ENCODE measurements at regions not wholly inside any gene's neighbourhood (a gene's known extent, or its start where the extent isn't known, plus 50 kb on each side); places are given as distances from the start of the nearest gene placed in this dataset.

GRCh38 chr6:140058863-140059262 is 684.4 kb upstream of the CITED2 start:
- H3K9ac ChIP-seq (ENCODE audit: low read length), result no peak overlapping the region
- no peak overlapping the region for H3K4me3 ChIP-seq (ENCODE audit: low read length)
- H3F3A ChIP-seq (ENCODE audit: insufficient read depth, low read length, poor library complexity, severe bottlenecking), result no peaks in the 10 kb centered on the region
- no peaks in the 10 kb centered on the region for H3K36me3 ChIP-seq (ENCODE audit: insufficient read depth, low read length)
- no peaks in the 10 kb centered on the region for H3K27me3 ChIP-seq (ENCODE audit: insufficient read depth, low read depth, low read length)
- no peaks in the 10 kb centered on the region for H3K79me2 ChIP-seq (replicated peaks; ENCODE audit: insufficient read depth, low read length)
- H4K20me1 ChIP-seq (ENCODE audit: insufficient read depth), result no peaks in the 10 kb centered on the region
- TF ChIP-seq POLR2AphosphoS5 (IDR thresholded peaks at IDR 0.05), result no peak
- no peak for TF ChIP-seq MXI1 (conservative IDR thresholded peaks at IDR 0.05; ENCODE audit: poor library complexity, severe bottlenecking)
- TF ChIP-seq EP300 (conservative IDR thresholded peaks at IDR 0.05; ENCODE audit: poor library complexity, severe bottlenecking), result no peak
- TF ChIP-seq RAD21 (conservative IDR thresholded peaks at IDR 0.05), result no peak
- TF ChIP-seq CTCF (IDR thresholded peaks at IDR 0.05; ENCODE audit: poor library complexity, severe bottlenecking), result no peak
- TF ChIP-seq SMC3 (conservative IDR thresholded peaks at IDR 0.05; ENCODE audit: poor library complexity), result no peak
- TF ChIP-seq REST (IDR thresholded peaks at IDR 0.05; ENCODE audit: borderline replicate concordance), result no peak
- no peak for TF ChIP-seq EZH2 (IDR thresholded peaks at IDR 0.05; ENCODE audit: borderline replicate concordance, insufficient read depth, low read length, poor library complexity, severe bottlenecking)
- TF ChIP-seq TAF1 (IDR thresholded peaks at IDR 0.05; ENCODE audit: low read depth), result no peak
- no peak overlapping the region for H2AFZ ChIP-seq (ENCODE audit: low read depth, low read length)
- H3K27ac ChIP-seq (ENCODE audit: low read length), result no peak overlapping the region
- H3K9me2 ChIP-seq (ENCODE audit: insufficient read depth, low read length), result no peaks in the 10 kb centered on the region
- no peaks in the 10 kb centered on the region for H3K9me3 ChIP-seq (ENCODE audit: low read length)
- H3K4me2 ChIP-seq (ENCODE audit: low read length), result no peak overlapping the region

GRCh38 chr6:140052736-140053729 is 678.6 kb upstream of the CITED2 start:
- TF ChIP-seq POLR2AphosphoS5 (IDR thresholded peaks at IDR 0.05) (no peak), MXI1 (conservative IDR thresholded peaks at IDR 0.05; ENCODE audit: poor library complexity, severe bottlenecking) (no peak), EZH2 (IDR thresholded peaks at IDR 0.05; ENCODE audit: borderline replicate concordance, insufficient read depth, low read length, poor library complexity, severe bottlenecking) (no peak), TAF1 (IDR thresholded peaks at IDR 0.05; ENCODE audit: low read depth) (no peak), EP300 (conservative IDR thresholded peaks at IDR 0.05; ENCODE audit: poor library complexity, severe bottlenecking) (no peak), CTCF (IDR thresholded peaks at IDR 0.05; ENCODE audit: poor library complexity, severe bottlenecking) (no peak), REST (IDR thresholded peaks at IDR 0.05; ENCODE audit: borderline replicate concordance) (no peak), SMC3 (conservative IDR thresholded peaks at IDR 0.05; ENCODE audit: poor library complexity) (no peak), RAD21 (conservative IDR thresholded peaks at IDR 0.05) (no peak)
- no peaks in the 10 kb centered on the region for H3K27me3 ChIP-seq (ENCODE audit: insufficient read depth, low read depth, low read length)
- no peaks in the 10 kb centered on the region for H3K9me3 ChIP-seq (ENCODE audit: low read length)
- no peak overlapping the region for H3K4me2 ChIP-seq (ENCODE audit: low read length)
- H2AFZ ChIP-seq (ENCODE audit: low read depth, low read length), result no peak overlapping the region
- no peaks in the 10 kb centered on the region for H3K9me2 ChIP-seq (ENCODE audit: insufficient read depth, low read length)
- H3K4me3 ChIP-seq (ENCODE audit: low read length), result no peak overlapping the region
- H4K20me1 ChIP-seq (ENCODE audit: insufficient read depth), result no peaks in the 10 kb centered on the region
- no peaks in the 10 kb centered on the region for H3K36me3 ChIP-seq (ENCODE audit: insufficient read depth, low read length)
- H3K27ac ChIP-seq (ENCODE audit: low read length), result peak overlapping the region; percentile 56
- no peaks in the 10 kb centered on the region for H3F3A ChIP-seq (ENCODE audit: insufficient read depth, low read length, poor library complexity, severe bottlenecking)
- no peaks in the 10 kb centered on the region for H3K79me2 ChIP-seq (replicated peaks; ENCODE audit: insufficient read depth, low read length)
- H3K9ac ChIP-seq (ENCODE audit: low read length), result no peak overlapping the region

Measured in neural cell (in vitro differentiated cells).